Kidney capillary endothelial cell (primary cell): ENCODE measurements at regions not wholly inside any gene's neighbourhood (a gene's known extent, or its start where the extent isn't known, plus 50 kb on each side); places are given as distances from the start of the nearest gene placed in this dataset.
A peak's percentile ranks its signal among the peaks of the same experiment; 100 is the strongest.

Source experiments
- DNase-seq: peaks from one replicate; pipeline ENCODE4 v3.0.0-alpha.2; 2018; ENCODE audit warnings: low spot score

DNA sequence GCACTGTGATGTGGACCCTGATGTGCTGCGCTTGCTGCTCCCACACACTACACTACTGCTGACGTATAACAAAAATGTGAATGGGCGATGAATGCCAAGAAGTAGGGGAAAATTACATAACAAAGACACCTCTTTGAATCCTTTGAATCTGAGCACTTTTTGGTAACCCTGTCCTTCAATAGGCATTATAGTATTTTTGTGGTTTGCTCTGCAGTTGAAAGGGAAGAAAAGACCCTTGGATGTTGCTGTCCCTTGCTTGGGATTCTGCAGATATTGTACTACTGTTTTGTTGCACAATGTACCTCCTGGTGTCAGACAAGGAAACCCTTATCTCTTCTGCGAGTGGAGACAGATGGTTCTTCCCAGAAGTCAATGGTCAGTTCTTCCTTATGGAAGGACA is 124.8 kb upstream of the UBE3A start:
- DNase-seq, result no peak

DNA sequence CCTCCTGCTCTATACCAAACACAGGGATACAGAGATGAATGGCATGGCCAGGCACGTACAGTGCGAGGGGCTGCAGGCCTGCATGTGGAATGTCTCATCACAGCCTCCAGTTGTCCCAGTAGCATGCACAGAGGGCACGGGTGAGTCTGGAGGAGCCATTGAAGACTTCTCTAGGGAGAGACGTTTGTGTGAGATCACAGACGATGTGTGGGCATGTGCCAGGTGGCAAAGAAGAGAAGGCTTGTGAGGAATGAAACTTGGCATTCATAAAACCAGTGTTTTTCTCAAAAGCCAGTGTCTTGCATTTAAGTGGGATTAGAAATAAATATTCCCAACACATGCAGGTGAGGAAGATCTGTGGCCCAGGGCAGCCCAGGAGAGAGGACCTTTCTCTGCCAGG is 119.1 kb upstream of the UBE3A start:
- no peak for DNase-seq

GRCh38 chr15:25556136-25556535 is 117.3 kb upstream of the UBE3A start:
- no peak for DNase-seq

DNA sequence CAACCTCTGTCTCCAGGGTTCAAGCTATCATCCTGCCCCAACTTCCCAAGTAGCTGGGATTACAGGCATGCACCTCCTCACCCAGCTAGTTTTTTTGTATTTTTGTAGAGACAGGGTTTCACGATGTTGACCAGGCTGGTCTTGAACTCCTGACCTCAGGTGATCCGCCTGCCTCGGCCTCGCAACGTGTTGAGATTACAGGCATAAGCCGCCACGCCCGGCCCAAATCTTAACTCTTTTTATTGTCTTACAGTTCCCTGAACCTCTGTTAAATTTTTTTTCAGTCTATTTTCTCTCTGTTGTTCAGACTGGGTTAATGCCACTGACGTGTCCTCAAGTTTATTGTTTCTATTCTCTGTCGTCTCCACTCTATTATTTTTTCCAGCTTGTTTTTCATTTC is 115.8 kb upstream of the UBE3A start:
- no peak for DNase-seq

GRCh38 chr15:25548600-25548999 is 109.8 kb upstream of the UBE3A start:
- no peak for DNase-seq

- no peak for DNase-seq
Observed at GRCh38 chr15:25545889-25546288, 107.1 kb upstream of the UBE3A start.

DNA sequence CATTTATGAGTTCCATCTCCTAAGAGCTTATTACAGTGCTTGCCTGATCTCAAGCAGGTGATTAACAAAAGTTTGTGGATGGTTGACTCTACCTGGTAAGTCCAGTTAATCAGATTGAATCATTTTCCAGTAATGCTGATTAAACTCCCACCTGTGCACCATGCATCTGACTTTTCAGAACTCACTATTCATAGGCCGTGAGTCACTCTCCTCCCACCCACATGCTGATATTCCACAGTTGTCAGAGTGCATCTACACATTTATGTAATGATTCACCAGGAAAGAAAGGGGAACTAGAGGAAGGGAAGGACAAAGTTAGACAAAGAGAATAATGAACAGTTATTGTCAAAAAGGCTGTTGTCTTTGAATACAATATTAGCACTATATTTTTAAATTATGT is 106.2 kb upstream of the UBE3A start:
- DNase-seq, result no peak

- DNase-seq, result no peak
Observed at GRCh38 chr15:25544076-25544475, 105.3 kb upstream of the UBE3A start.

DNA sequence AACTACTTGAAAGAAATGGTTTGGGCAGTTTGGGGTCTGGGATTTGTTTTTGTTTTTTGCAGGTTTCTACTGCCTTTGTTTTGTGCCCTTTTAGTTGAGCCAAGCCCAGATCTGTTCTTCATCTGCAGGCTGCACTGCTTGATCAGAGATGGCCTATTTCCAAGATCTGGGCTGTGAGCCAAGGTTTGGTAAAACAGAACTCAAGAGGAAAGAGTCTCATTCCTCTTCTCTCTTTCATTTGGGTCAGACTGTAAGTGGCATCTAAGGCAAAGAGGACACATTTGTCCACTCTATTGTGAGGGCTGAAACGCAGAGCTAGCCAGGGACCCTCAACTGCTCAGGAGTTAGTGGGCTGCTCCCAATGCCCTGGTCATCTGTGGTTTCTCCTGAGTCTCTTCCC is 104.4 kb upstream of the UBE3A start:
- DNase-seq, result no peak

DNA sequence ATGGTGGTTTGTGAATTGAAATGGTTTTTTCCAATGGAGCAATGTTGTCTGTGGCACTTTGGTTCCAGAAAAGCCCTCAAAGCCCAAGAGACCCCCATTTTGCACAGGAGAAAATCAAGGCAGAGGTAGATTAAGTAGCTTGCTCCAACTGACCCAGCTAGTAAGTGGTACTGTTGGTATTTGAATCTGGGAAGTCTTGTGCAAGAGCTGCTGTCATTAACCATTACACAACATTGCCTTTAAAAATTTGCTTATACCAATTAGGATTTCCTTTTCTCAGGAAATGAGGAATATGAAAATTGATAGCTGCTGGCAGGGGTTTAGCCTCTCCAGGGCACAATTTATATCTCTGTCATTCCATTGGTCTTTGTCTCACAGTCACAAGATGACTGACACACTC is 102.4 kb upstream of the UBE3A start:
- DNase-seq, result no peak

DNA sequence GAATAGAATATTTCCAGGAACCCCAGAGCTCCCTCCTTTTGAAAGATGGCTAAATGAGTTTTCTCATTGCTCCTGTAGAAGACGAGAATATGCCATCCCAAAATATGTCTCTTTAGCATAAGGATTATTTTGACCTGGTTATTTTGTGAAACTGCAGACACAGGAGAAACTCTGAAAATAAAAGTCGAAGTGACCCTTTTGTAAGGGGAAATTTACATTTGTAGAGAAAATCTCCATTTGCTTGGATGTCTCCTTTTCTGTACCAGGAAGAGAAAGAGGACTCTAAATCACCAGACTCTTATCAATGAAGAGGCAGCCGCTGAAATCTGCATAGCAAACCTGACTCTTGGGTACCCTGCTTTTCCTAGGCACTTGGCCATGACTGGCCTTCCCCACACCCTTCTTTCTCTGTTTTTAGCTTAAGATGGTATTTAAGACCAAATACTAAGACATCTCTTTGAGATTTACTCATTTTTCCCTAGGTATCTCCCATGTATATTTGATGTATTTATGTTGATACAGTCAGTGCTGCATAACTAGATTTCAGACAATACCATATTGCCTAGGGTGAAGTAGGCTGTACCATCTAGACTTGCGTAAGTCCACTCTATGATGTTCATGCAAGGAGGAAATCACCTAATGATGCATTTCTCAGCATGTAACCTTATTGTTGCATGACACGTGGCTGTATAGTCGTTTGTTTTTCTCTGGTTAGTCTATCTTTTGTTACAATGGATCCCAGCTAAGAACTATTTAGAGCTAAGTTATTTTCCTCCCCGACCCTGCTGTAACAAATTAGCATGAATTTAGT is 98.2 kb upstream of the UBE3A start:
- DNase-seq, result no peak

- DNase-seq, result no peak
Observed at GRCh38 chr15:25535866-25536265, 97.0 kb upstream of the UBE3A start.

GRCh38 chr15:25534293-25534692 is 95.5 kb upstream of the UBE3A start:
- no peak for DNase-seq

- no peak for DNase-seq
Observed at GRCh38 chr15:25532269-25533140, 93.7 kb upstream of the UBE3A start.

GRCh38 chr15:25529774-25530173 is 91.0 kb upstream of the UBE3A start:
- DNase-seq, result no peak

DNA sequence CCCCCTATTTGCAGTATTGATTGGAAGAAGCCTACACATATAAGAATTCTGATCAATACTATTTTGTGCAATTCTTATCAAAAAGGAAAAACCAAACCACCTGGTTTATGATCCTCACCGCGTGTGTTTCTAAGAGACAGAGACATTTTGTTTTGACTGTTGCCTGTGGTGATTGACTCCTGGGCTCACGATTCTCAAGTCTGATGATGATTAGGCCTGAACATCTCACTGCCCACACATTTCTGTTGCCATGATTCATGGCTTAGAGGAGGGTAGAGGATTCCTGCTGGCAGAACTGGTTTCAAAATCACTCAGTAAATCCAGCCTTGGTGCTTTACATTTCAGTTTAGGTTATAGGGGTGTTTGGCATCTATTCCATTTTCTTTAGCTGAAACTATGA is 88.3 kb upstream of the UBE3A start:
- DNase-seq, result no peak

DNA sequence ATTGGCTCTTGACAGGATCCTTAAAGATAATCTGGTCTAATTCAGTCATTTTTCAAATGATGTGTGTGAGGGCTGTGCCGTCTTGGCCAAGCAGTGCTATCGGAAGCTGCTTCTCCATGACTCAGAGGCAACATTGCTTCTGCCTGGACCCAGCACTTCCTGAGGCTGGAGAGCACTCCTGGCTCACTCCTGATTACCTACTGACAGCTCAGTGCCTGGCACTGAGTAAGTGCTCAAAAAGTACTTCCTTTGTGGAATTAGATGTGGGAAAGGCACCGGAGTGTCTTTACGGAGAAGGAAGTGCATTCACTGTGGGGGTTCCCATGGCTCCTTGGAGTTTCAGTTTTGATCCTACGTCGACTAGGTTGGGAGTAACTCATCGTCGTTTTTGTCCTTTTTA is 86.9 kb upstream of the UBE3A start:
- no peak for DNase-seq

GRCh38 chr15:25515633-25516032 is 76.8 kb upstream of the UBE3A start:
- no peak for DNase-seq

GRCh38 chr15:25514522-25514921 is 75.7 kb upstream of the UBE3A start:
- no peak for DNase-seq

- DNase-seq, result no peak
Observed at GRCh38 chr15:25512957-25513356, 74.1 kb upstream of the UBE3A start.

GRCh38 chr15:25510146-25510545 is 71.3 kb upstream of the UBE3A start:
- no peak for DNase-seq

GRCh38 chr15:25509703-25510102 is 70.9 kb upstream of the UBE3A start:
- no peak for DNase-seq

- DNase-seq, result peak; percentile 10
Observed at GRCh38 chr15:25508369-25509002, 69.7 kb upstream of the UBE3A start.
